GM12892 (cell line): ENCODE measurements at regions not wholly inside any gene's neighbourhood (a gene's known extent, or its start where the extent isn't known, plus 50 kb on each side); places are given as distances from the start of the nearest gene placed in this dataset.

Experiments used
- DNase-seq: peaks from one replicate; pipeline ENCODE4 v3.0.0; 2011; ENCODE audit not compliant: insufficient read length
- FAIRE-seq: peaks from 2 replicates; lab custom pipeline; 2011; peaks lifted over from hg19 to GRCh38; lab: Jason Lieb, UNC
- POLR2A ChIP-seq: IDR thresholded peaks from 2 replicates; pipeline ENCODE4 v1.6.1; 2011; ENCODE audit warnings: low read depth, low read length, control low read depth
- POLR2AphosphoS5 ChIP-seq: IDR thresholded peaks from 2 replicates; pipeline ENCODE4 v1.6.1; 2011; ENCODE audit warnings: low read depth, low read length, control low read depth
- TAF1 ChIP-seq: IDR thresholded peaks from 2 replicates; pipeline ENCODE4 v1.6.1; 2011; ENCODE audit warnings: low read depth, mild to moderate bottlenecking, control low read depth, low read length, borderline replicate concordance

GRCh38 chr12:97259098-97259497 is 203.5 kb upstream of the RMST start:
- FAIRE-seq: no peak
- TF ChIP-seq POLR2A (no peak), POLR2AphosphoS5 (no peak), TAF1 (no peak)

GRCh38 chr12:97260786-97261185 is 201.8 kb upstream of the RMST start:
- TF ChIP-seq POLR2AphosphoS5 (no peak), POLR2A (no peak), TAF1 (no peak)
- FAIRE-seq: no peak
- no peak for DNase-seq

More at GRCh38 chr12:97259098-97259497, 203.5 kb upstream of the RMST start:
- DNase-seq: no peak

DNA sequence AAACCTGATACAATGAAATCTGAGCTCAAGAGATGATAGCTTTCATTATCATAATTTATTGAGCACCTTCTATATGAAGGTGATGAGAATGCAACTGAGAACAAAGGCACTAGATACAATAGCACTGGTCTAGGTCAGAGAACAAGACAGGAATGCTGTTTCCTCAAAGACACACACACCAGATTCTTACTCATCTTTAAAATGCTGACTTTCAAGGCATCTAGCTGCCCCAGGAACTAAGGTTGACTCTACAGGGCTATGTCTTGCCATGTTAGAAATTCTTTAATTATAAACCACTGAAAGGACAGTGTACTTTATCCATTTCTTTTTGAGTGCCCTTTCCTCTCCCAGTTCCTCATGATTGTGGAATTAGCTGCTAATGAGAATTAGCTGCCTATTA is 195.4 kb upstream of the RMST start:
- TF ChIP-seq POLR2A (no peak), POLR2AphosphoS5 (no peak), TAF1 (no peak)
- FAIRE-seq (no peak), DNase-seq (no peak)

DNA sequence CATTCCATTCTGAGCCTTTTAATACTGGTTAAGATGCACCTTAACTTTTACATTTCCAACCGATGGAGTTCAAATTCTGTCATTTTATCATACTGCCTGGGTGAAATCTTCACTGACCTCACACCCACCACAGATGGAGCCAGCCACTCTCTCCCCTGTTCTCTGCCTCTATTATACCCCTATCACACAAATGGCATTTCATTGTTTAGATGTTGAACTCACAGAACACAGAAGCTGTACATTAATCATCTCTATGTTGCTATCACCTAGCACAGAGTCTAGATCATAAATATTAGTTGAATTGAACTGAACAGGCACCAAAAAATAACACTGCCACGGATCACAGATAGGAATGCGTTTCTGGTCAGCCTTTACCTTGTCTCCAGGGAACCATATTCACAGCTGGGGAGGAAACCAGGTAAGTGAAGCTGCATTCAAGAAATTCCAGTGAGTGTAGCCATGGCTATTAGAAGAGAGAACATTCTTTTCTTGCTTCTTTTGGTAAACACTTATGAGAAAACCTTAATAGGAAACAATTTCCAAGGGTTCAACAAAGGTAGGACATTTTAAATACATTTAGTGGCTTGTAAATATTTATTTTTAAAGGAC is 194.9 kb upstream of the RMST start:
- no peak for TF ChIP-seq TAF1
- no peak for TF ChIP-seq POLR2AphosphoS5
- TF ChIP-seq POLR2A: no peak
- FAIRE-seq (no peak), DNase-seq (no peak)

- TF ChIP-seq POLR2AphosphoS5: no peak
- no peak for TF ChIP-seq TAF1
- no peak for TF ChIP-seq POLR2A
- FAIRE-seq (no peak), DNase-seq (no peak)
Measured at GRCh38 chr12:97272471-97272870, 190.1 kb upstream of the RMST start.

DNA sequence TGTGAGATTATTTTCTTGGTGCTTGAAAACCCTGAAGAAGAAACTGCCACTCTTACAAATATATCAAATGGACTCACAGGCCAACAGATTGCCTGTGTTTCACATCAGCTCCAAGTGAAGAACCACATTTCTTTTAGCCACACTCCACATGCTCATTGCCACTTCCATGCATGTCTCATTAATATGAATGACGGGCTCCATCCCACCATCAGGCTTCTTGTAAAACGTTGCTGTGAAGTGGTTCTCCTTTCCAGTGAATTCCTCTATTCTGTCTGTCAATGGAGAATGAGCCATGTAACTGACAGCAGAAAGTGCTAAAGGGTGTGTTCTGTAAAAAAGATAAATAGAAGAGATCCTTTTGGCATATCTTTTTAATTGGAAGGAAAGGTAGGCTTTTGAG is 188.2 kb upstream of the RMST start:
- FAIRE-seq: no peak

GRCh38 chr12:97275256-97275655 is 187.3 kb upstream of the RMST start:
- FAIRE-seq (no peak), DNase-seq (no peak)
- TF ChIP-seq POLR2AphosphoS5 (no peak), POLR2A (no peak), TAF1 (no peak)

More for the DNA sequence above, 188.2 kb upstream of the RMST start:
- no peak for TF ChIP-seq POLR2AphosphoS5
- DNase-seq: no peak

DNA sequence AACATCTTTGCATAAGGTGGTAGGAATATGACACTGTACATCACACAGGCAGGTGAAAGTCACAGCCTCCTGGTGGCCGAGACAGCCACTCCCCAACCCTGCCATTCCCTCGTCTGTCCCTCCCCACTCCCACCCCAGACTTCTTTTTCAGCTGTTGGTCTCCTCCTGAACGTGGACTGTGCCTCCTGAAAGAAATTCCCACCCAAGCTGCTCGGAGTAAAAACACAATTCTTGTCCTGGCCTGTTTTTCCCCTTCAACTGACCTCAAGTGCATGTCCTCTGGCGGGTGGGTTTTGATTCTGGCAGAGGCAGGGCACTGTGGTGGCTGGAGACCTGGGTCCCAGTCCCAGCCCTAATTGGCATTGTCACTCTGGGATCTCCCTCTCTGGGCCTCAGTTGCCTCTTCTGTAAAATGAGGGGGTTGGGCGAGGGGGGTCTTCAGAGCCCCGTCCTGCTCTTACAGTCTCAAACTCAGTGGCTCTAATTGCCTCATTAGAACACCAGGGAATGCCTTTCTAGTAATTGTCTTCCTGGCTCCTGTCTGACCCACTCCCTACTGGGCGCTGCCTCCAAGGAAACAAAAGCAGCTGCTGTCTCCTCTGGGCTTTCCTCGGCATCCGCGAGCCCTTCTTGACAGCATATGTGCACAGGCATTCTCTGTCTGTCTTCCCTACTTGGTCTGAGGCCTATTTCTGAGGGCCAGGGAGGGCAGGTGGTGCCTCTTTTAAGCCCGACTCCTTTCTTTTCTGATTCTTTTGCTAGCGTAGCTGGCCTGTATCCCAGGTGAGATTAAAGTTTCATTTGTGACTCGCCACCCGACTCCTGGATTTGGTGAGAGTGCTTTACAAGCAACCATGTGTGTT is 186.6 kb upstream of the RMST start:
- TF ChIP-seq POLR2AphosphoS5 (no peak), TAF1 (no peak), POLR2A (no peak)
- FAIRE-seq (no peak), DNase-seq (no peak)

DNA sequence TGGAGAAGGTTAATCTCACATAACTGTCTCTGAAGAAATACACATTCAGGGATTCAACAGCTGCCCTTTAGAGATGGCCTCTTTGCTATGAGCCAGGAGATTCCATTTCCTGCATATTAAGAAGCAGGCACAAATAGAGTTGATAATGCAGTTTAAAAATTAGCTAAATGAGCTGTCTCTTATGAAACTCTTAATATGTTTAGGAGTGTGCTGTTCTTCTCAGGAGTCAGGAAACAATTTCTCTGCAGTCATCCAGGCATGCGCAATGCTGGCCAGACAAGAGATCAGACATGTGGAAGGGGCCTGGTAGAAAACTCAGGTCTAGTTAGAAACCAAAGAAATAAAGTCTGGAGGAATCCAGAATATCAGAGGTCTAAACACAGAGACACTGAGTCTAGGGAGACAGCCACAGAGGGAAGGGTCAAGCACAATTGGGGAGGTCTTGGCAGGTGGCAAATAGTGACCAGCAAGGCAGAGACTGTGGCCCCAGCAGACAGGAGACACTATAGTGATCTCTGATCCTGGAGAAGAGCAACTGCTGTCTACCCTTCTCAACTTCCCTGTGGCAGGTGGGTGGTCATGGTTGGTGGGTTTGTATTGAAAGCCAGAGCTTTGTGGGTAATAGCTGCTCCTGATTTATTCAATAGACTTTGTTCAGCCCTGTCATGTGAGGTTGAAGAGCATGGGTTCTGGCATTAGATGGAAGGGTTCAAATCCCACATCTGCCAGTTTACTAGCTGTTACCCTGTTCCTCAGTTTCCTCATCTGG is 185.8 kb upstream of the RMST start:
- TF ChIP-seq POLR2A (no peak), TAF1 (no peak), POLR2AphosphoS5 (no peak)
- DNase-seq (no peak), FAIRE-seq (no peak)

DNA sequence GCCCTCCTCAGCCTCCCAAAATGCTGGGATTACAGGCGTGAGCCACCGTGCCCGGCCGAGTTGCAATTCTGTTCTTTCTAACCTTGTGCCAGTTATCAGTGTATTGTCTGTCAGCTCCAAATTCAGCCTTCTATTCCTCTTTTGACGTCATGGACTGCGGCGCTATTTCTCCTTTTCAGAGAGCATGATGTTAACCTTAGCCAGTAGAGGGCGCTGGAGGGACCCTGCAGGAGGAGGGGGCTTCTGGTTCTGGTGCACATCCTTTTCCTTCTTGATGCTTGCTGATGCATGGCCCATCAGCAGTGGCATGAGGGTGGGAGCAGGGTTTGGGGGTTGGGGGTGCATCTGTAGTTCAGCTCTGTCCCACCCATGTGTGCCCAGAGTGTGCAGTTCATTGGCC is 179.3 kb upstream of the RMST start:
- TF ChIP-seq POLR2AphosphoS5 (no peak), TAF1 (no peak), POLR2A (no peak)
- DNase-seq (no peak), FAIRE-seq (no peak)

DNA sequence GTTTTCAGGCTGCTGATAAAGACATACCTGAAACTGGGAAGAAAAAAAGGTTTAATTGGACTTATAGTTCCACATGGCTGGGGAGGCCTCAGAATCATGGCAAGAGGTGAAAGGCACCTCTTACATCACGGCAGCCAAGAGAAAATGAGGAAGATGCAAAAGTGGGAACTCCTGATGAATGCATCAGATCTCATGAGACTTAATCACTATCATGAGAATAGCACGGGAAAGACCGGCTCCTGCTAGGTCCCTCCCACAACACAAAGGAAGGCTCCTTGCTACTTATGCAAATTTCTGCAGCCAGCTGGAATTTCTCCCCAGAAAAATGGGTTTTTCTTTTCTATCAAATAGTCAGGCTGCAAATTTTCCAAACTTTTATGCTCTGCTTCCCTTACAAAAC is 174.1 kb upstream of the RMST start:
- TF ChIP-seq POLR2A (no peak), POLR2AphosphoS5 (no peak), TAF1 (no peak)
- no peak for FAIRE-seq
- DNase-seq: no peak
